Adrenal gland (tissue), 9 donors: ENCODE measurements at regions not wholly inside any gene's neighbourhood (a gene's known extent, or its start where the extent isn't known, plus 50 kb on each side); places are given as distances from the start of the nearest gene placed in this dataset.

Experiments used
- DNase-seq, 7 donors: peaks; one replicate each; pipeline ENCODE4 v3.0.0-alpha.2; 2019 to 2020
- H3K27ac ChIP-seq, 5 donors: fragments of 200-600 bp; sonication (generic) in 4 of 5; 1 replicate in 3 of 5; 2 replicates in 2 of 5; pipeline versions ENCODE4 v1.5.1 to v1.8.0; 2016 to 2020; ENCODE audit warnings: mild to moderate bottlenecking in 1 of 5
- H3K27me3 ChIP-seq: fragments of 200-600 bp; 2 replicates; pipeline ENCODE4 v1.8.0; 2021
- H3K36me3 ChIP-seq, 2 donors: fragments of 200-600 bp; replicated peaks in 1 of 2; 1 replicate in 1 of 2; 2 replicates in 1 of 2; pipeline versions ENCODE4 v1.5.1 to v1.8.0; 2018 to 2022
- H3K4me1 ChIP-seq, 2 donors: fragments of 200-600 bp; replicated peaks in 1 of 2; 1 replicate in 1 of 2; 2 replicates in 1 of 2; pipeline versions ENCODE4 v1.5.1 to v1.8.0; 2018 to 2021
- H3K4me3 ChIP-seq, 4 donors: fragments of 200-600 bp; sonication (generic) in 3 of 4; one replicate each; pipeline ENCODE4 v1.5.1; 2016 to 2018
- H3K9me3 ChIP-seq, 3 donors: fragments of 200-600 bp; sonication (generic) in 1 of 3; replicated peaks in 1 of 3; 1 replicate in 2 of 3; 2 replicates in 1 of 3; pipeline versions ENCODE4 v1.5.1 to v1.8.0; 2016 to 2021
- CTCF ChIP-seq, 6 experiments: fragments of 450-650 bp in 4 of 6; fragments of 200-600 bp in 2 of 6; sonication (generic) in 1 of 6; IDR thresholded peaks; 1 replicate in 5 of 6; 2 replicates in 1 of 6; pipeline versions ENCODE4 v1.5.1 to v1.8.0; 2016 to 2021; ENCODE audit warnings: antibody characterized with exemption in 6 of 6, mild to moderate bottlenecking in 2 of 6, moderate library complexity in 1 of 6
- POLR2A ChIP-seq, 2 donors: fragments of 450-650 bp; IDR thresholded peaks; one replicate each; pipeline ENCODE4 v1.6.1; 2017; ENCODE audit warnings: antibody characterized with exemption in 2 of 2, mild to moderate bottlenecking in 2 of 2, moderate library complexity in 1 of 2
- WGBS, 4 donors: extraction: QIAGEN DNeasy Blood & Tissue Kit in 2 of 4; methylation state at CpG; one replicate each; pipeline versions ENCODE4 v1.1.5 to v1.1.7; 2013 to 2017; 5-methylcytosine and 5-hydroxymethylcytosine counted together
- intact Hi-C, 2 donors: fragments of 100-400 bp; cut with DNase I; formaldehyde crosslinking; loops; one replicate each; pipeline versions ENCODE4 v1.14.1 to v1.15.0; 2022 to 2023
- donor health status: healthy with polysubstance abuse.
- donor health status: Bipolar disorder and iron deficiency.
- donor health status: DM: yes; HTN: yes; CAD: no.
- donor health status: DM: no; HTN: no; CAD: no.
- donor health status: DM: no; HTN: no; CAD: no.

- 53 to 69% (median 62%) methylated on average over 4 to 12 of the region's 12 CpGs for WGBS, 4 donors
- H3K27ac ChIP-seq = no peak overlapping the region
- H3K9me3 ChIP-seq = no peaks in the 10 kb centered on the region
- no peak for DNase-seq
- H3K4me3 ChIP-seq = no peak overlapping the region
- intact Hi-C loops = no loop called here
- peaks cover 20% of the 10 kb centered on the region for H3K27me3 ChIP-seq
- H3K4me1 ChIP-seq = peaks cover 4 to 16% of the 10 kb centered on the region in 2 donors
- TF ChIP-seq POLR2A (IDR thresholded peaks at IDR 0.05) = no peak
- TF ChIP-seq CTCF (IDR thresholded peaks at IDR 0.05) = no peak
- no peaks in the 10 kb centered on the region for H3K36me3 ChIP-seq
Measured at GRCh38 chr12:114240288-114240687, 165.7 kb downstream of the TBX5 start.

- TF ChIP-seq POLR2A (IDR thresholded peaks at IDR 0.05) = no peak
- no peak for TF ChIP-seq CTCF (IDR thresholded peaks at IDR 0.05)
- Histone ChIP-seq H3K27ac (no peak overlapping the region), H3K9me3 (no peaks in the 10 kb centered on the region), H3K36me3 (no peaks in the 10 kb centered on the region), H3K27me3 (peaks cover 20% of the 10 kb centered on the region), H3K4me3 (no peak overlapping the region), H3K4me1 (peaks cover 4 to 16% of the 10 kb centered on the region in 2 donors)
- peak; percentile 32 to 73 (median 69) for DNase-seq
- 20 to 25% (median 22%) methylated on average over 4 to 5 of the region's 5 CpGs for WGBS, 4 donors
- intact Hi-C loops = no loop called here
Measured at GRCh38 chr12:114238808-114239207, 167.1 kb downstream of the TBX5 start.

- H3K36me3 ChIP-seq = no peaks in the 10 kb centered on the region
- peaks cover 4 to 16% of the 10 kb centered on the region in 2 donors for H3K4me1 ChIP-seq
- WGBS, 4 donors = 66 to 75% (median 71%) methylated on average over 5 of the region's 5 CpGs
- intact Hi-C loops = no loop called here
- no peak for TF ChIP-seq POLR2A (IDR thresholded peaks at IDR 0.05)
- no peak for TF ChIP-seq CTCF (IDR thresholded peaks at IDR 0.05)
- H3K4me3 ChIP-seq = no peak overlapping the region
- H3K27ac ChIP-seq = no peak overlapping the region
- no peak for DNase-seq
- H3K9me3 ChIP-seq = no peaks in the 10 kb centered on the region
- peaks cover 11% of the 10 kb centered on the region for H3K27me3 ChIP-seq
Measured at GRCh38 chr12:114237230-114237629, 168.7 kb downstream of the TBX5 start.

GRCh38 chr12:114232187-114232586, 173.8 kb downstream of the TBX5 start:
- no peak overlapping the region for H3K27ac ChIP-seq
- no peaks in the 10 kb centered on the region for H3K9me3 ChIP-seq
- 86 to 97% (median 90%) methylated on average over 2 of the region's 2 CpGs for WGBS, 4 donors
- TF ChIP-seq POLR2A (IDR thresholded peaks at IDR 0.05) (no peak), CTCF (IDR thresholded peaks at IDR 0.05) (no peak)
- H3K36me3 ChIP-seq = no peaks in the 10 kb centered on the region
- no peaks in the 10 kb centered on the region for H3K4me1 ChIP-seq
- H3K4me3 ChIP-seq = no peak overlapping the region
- no peak for DNase-seq
- H3K27me3 ChIP-seq = no peaks in the 10 kb centered on the region
- intact Hi-C loops = no loop called here
